Gastrocnemius medialis (tissue), 4 donors: ENCODE measurements at regions not wholly inside any gene's neighbourhood (a gene's known extent, or its start where the extent isn't known, plus 50 kb on each side); places are given as distances from the start of the nearest gene placed in this dataset.

Experiments
- POLR2A ChIP-seq, 2 donors: fragments of 450-650 bp; IDR thresholded peaks; one replicate each; pipeline ENCODE4 v1.6.1; 2017; ENCODE audit warnings: antibody characterized with exemption in 2 of 2, mild to moderate bottlenecking in 2 of 2, moderate library complexity in 2 of 2
- TF ChIP-seq, protein P1 (sequence below), 5 experiments: fragments of 450-650 bp in 3 of 5; fragments of 200-600 bp in 2 of 5; sonication (generic) in 2 of 5; IDR thresholded peaks in 4 of 5; conservative IDR thresholded peaks in 1 of 5; 1 replicate in 4 of 5; 2 replicates in 1 of 5; pipeline ENCODE4 v1.5.1; 2016 to 2019; ENCODE audit warnings: antibody characterized with exemption in 5 of 5, mild to moderate bottlenecking in 3 of 5, moderate library complexity in 3 of 5

DNA sequence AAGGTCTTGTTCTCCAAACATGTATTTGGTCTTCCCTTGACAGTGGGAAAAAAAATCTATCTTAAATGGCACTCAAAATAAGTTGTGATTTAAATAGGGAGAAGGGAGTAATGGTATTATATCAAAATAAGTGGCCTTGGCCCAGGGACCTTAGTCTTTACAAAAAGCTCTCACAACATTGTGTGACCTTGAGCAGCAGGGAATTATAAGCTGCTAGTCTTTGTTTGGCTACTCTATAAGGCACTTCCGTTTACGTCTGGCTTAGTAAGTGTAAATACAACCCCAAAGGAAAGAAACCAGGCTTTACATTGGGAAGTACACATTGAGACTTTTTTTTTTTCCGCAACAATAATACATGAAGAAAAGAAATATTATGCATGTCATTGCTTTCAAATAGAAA lies 734.0 kb upstream of the LINC00305 start:
- TF ChIP-seq, protein P1, sequence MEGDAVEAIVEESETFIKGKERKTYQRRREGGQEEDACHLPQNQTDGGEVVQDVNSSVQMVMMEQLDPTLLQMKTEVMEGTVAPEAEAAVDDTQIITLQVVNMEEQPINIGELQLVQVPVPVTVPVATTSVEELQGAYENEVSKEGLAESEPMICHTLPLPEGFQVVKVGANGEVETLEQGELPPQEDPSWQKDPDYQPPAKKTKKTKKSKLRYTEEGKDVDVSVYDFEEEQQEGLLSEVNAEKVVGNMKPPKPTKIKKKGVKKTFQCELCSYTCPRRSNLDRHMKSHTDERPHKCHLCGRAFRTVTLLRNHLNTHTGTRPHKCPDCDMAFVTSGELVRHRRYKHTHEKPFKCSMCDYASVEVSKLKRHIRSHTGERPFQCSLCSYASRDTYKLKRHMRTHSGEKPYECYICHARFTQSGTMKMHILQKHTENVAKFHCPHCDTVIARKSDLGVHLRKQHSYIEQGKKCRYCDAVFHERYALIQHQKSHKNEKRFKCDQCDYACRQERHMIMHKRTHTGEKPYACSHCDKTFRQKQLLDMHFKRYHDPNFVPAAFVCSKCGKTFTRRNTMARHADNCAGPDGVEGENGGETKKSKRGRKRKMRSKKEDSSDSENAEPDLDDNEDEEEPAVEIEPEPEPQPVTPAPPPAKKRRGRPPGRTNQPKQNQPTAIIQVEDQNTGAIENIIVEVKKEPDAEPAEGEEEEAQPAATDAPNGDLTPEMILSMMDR (IDR thresholded peaks at IDR 0.05 in 4 of 5, conservative IDR thresholded peaks at IDR 0.05 in 1 of 5), result no peak
- TF ChIP-seq POLR2A (IDR thresholded peaks at IDR 0.05), result no peak
